ENCODE measurements at regions not wholly inside any gene's neighbourhood (a gene's known extent, or its start where the extent isn't known, plus 50 kb on each side); places are given as distances from the start of the nearest gene placed in this dataset.
"Not testable (repeated sequence)": the region's sequence is repeated elsewhere in the genome, so short reads cannot be mapped to it uniquely, and the experiment has no call there.

DNA sequence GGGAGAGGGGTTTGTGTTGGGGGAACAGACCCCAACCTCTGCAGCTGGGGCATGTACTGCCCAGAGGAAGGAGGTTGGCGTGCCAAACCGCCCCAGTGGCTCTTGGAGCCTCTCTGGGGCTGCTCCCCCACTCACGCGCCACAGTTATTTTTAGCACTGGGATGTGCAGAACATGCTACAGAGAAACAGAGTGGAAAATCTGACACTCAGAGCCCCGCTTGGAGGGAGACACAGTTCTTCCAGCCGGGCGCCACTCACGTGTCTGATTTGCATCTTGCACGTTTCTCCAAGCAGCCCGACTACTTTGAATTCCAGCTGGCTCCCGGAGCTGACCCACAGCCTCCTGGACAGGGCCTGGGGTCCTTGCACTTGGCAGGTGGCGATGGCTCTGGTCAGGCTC lies 182.0 kb downstream of the RPS24 start:
- no peak for DNase-seq (ENCODE audit: low spot score)
- peaks cover 11% of the 10 kb centered on the region for H3K27me3 Mint-ChIP-seq (ENCODE audit: unreplicated experiment)

DNA sequence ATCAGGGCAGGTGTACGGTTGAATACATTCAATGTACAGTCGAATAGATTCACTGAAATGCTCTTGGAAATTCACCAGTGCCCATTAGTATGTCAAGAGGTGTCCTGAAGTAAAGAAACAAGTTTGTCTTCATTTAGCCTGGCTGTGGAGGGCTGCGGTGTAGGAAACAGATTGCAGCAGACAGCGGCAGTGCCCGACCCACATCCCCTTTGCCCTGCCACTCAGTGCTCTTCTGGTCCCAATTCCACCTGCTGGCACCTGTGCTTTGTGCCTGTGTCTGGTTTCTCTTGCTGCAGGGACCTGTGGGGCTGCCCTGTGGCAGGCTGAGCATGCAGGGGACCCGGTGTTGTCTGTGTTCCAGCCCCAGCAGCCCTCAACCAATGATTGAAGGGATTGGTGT lies 183.7 kb downstream of the RPS24 start:
- Mint-ChIP-seq H3K4me3 (ENCODE audit: unreplicated experiment) (no peak overlapping the region), H3K27ac (ENCODE audit: unreplicated experiment) (no peak overlapping the region), H3K4me1 (ENCODE audit: unreplicated experiment) (peaks cover 7% of the 10 kb centered on the region), H3K36me3 (ENCODE audit: low read depth, unreplicated experiment) (no peaks in the 10 kb centered on the region), H3K9me3 (ENCODE audit: unreplicated experiment) (no peaks in the 10 kb centered on the region), H3K27me3 (ENCODE audit: unreplicated experiment) (peaks cover 11% of the 10 kb centered on the region)
- TF ChIP-seq, protein P1, sequence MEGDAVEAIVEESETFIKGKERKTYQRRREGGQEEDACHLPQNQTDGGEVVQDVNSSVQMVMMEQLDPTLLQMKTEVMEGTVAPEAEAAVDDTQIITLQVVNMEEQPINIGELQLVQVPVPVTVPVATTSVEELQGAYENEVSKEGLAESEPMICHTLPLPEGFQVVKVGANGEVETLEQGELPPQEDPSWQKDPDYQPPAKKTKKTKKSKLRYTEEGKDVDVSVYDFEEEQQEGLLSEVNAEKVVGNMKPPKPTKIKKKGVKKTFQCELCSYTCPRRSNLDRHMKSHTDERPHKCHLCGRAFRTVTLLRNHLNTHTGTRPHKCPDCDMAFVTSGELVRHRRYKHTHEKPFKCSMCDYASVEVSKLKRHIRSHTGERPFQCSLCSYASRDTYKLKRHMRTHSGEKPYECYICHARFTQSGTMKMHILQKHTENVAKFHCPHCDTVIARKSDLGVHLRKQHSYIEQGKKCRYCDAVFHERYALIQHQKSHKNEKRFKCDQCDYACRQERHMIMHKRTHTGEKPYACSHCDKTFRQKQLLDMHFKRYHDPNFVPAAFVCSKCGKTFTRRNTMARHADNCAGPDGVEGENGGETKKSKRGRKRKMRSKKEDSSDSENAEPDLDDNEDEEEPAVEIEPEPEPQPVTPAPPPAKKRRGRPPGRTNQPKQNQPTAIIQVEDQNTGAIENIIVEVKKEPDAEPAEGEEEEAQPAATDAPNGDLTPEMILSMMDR (IDR thresholded peaks at IDR 0.05; ENCODE audit: unreplicated experiment) = no peak
- no peak for DNase-seq (ENCODE audit: low spot score)

More for the DNA sequence above, 182.0 kb downstream of the RPS24 start:
- Mint-ChIP-seq H3K27ac (ENCODE audit: unreplicated experiment) (no peak overlapping the region), H3K36me3 (ENCODE audit: low read depth, unreplicated experiment) (no peaks in the 10 kb centered on the region), H3K9me3 (ENCODE audit: unreplicated experiment) (no peaks in the 10 kb centered on the region), H3K4me3 (ENCODE audit: unreplicated experiment) (no peak overlapping the region), H3K4me1 (ENCODE audit: unreplicated experiment) (no peaks in the 10 kb centered on the region)
- TF ChIP-seq, protein P1 (IDR thresholded peaks at IDR 0.05; ENCODE audit: unreplicated experiment) = no peak

GRCh38 chr10:78218798-78219490 lies 185.3 kb downstream of the RPS24 start:
- no peak overlapping the region for H3K27ac Mint-ChIP-seq (ENCODE audit: unreplicated experiment)
- H3K9me3 Mint-ChIP-seq (ENCODE audit: unreplicated experiment) = no peaks in the 10 kb centered on the region
- H3K4me3 Mint-ChIP-seq (ENCODE audit: unreplicated experiment) = no peak overlapping the region

GRCh38 chr10:78219568-78219967 lies 185.9 kb downstream of the RPS24 start:
- not testable (repeated sequence) for H3K27ac Mint-ChIP-seq (ENCODE audit: unreplicated experiment); DNase-seq (ENCODE audit: low spot score); H3K4me3 Mint-ChIP-seq (ENCODE audit: unreplicated experiment); H3K4me1 Mint-ChIP-seq (ENCODE audit: unreplicated experiment); H3K27me3 Mint-ChIP-seq (ENCODE audit: unreplicated experiment); H3K36me3 Mint-ChIP-seq (ENCODE audit: low read depth, unreplicated experiment); H3K9me3 Mint-ChIP-seq (ENCODE audit: unreplicated experiment)

More at GRCh38 chr10:78218798-78219490, 185.3 kb downstream of the RPS24 start:
- no peak for DNase-seq (ENCODE audit: low spot score)
- TF ChIP-seq, protein P1 (IDR thresholded peaks at IDR 0.05; ENCODE audit: unreplicated experiment) = no peak
- peaks cover 11% of the 10 kb centered on the region for H3K27me3 Mint-ChIP-seq (ENCODE audit: unreplicated experiment)
- H3K4me1 Mint-ChIP-seq (ENCODE audit: unreplicated experiment) = peaks cover 7% of the 10 kb centered on the region
- no peaks in the 10 kb centered on the region for H3K36me3 Mint-ChIP-seq (ENCODE audit: low read depth, unreplicated experiment)

DNA sequence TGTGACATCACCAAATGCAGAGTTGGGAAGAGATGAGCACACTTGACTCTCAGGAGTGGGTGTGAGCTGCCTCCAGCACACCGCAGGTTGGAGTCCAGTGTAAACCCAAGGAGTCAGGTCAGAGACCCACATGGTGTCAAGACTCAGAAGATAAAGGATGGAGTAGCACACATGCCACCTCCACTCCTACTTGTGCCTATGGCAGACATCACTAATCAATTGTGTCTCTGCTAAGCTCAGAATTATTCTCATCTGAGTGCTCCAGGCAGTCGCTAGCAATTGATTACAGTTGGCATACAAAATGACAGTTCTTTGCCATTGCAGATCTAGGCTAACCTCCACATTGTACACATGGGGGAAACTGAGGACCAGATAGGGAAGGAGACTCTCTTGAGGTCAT lies 187.1 kb downstream of the RPS24 start:
- Mint-ChIP-seq H3K36me3 (ENCODE audit: low read depth, unreplicated experiment) (no peaks in the 10 kb centered on the region), H3K9me3 (ENCODE audit: unreplicated experiment) (no peaks in the 10 kb centered on the region)
- TF ChIP-seq, protein P1 (IDR thresholded peaks at IDR 0.05; ENCODE audit: unreplicated experiment) = no peak

More for the DNA sequence above, 187.1 kb downstream of the RPS24 start:
- no peak overlapping the region for H3K4me3 Mint-ChIP-seq (ENCODE audit: unreplicated experiment)
- peaks cover 9% of the 10 kb centered on the region for H3K4me1 Mint-ChIP-seq (ENCODE audit: unreplicated experiment)
- no peak for DNase-seq (ENCODE audit: low spot score)
- no peak overlapping the region for H3K27ac Mint-ChIP-seq (ENCODE audit: unreplicated experiment)
- H3K27me3 Mint-ChIP-seq (ENCODE audit: unreplicated experiment) = peaks cover 5% of the 10 kb centered on the region
